ENCODE measurements at regions not wholly inside any gene's neighbourhood (a gene's known extent, or its start where the extent isn't known, plus 50 kb on each side); places are given as distances from the start of the nearest gene placed in this dataset.

- TF ChIP-seq, protein P1, sequence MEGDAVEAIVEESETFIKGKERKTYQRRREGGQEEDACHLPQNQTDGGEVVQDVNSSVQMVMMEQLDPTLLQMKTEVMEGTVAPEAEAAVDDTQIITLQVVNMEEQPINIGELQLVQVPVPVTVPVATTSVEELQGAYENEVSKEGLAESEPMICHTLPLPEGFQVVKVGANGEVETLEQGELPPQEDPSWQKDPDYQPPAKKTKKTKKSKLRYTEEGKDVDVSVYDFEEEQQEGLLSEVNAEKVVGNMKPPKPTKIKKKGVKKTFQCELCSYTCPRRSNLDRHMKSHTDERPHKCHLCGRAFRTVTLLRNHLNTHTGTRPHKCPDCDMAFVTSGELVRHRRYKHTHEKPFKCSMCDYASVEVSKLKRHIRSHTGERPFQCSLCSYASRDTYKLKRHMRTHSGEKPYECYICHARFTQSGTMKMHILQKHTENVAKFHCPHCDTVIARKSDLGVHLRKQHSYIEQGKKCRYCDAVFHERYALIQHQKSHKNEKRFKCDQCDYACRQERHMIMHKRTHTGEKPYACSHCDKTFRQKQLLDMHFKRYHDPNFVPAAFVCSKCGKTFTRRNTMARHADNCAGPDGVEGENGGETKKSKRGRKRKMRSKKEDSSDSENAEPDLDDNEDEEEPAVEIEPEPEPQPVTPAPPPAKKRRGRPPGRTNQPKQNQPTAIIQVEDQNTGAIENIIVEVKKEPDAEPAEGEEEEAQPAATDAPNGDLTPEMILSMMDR (IDR thresholded peaks at IDR 0.05 in 4 of 5, conservative IDR thresholded peaks at IDR 0.05 in 1 of 5): no peak
- TF ChIP-seq POLR2A (IDR thresholded peaks at IDR 0.05): no peak
These were observed 96.2 kb upstream of the PABPC4L start for GRCh38 chr4:134297765-134298164.

Measured in gastrocnemius medialis (tissue), 4 donors.